Left renal cortex interstitium (tissue), 4 donors: ENCODE measurements at regions not wholly inside any gene's neighbourhood (a gene's known extent, or its start where the extent isn't known, plus 50 kb on each side); places are given as distances from the start of the nearest gene placed in this dataset.

Source experiments
- DNase-seq, 4 donors: peaks; one replicate each; pipeline ENCODE4 v3.0.0-alpha.2; 2013; ENCODE audit warnings: low read depth in 4 of 4, low spot score in 2 of 4, missing footprints in 1 of 4

- DNase-seq = no peak
Observed at GRCh38 chr1:91575909-91576519, 75.4 kb downstream of the CDC7 start.

GRCh38 chr1:91578320-91579109 lies 77.9 kb downstream of the CDC7 start:
- DNase-seq = no peak

- DNase-seq = no peak
Observed at GRCh38 chr1:91579658-91580228, 79.1 kb downstream of the CDC7 start.

- no peak for DNase-seq
Observed at GRCh38 chr1:91582431-91582921, 81.8 kb downstream of the CDC7 start.

- no peak for DNase-seq
Observed at GRCh38 chr1:91583326-91583755, 82.7 kb downstream of the CDC7 start.

GRCh38 chr1:91584309-91584708 lies 83.7 kb downstream of the CDC7 start:
- DNase-seq = no peak

GRCh38 chr1:91584878-91585277 lies 84.2 kb downstream of the CDC7 start:
- DNase-seq = no peak

- no peak for DNase-seq
Observed at GRCh38 chr1:91585502-91585901, 84.9 kb downstream of the CDC7 start.

- peak; percentile 42 to 73 (median 55) for DNase-seq
Observed at GRCh38 chr1:91585982-91586381, 85.3 kb downstream of the CDC7 start.

- DNase-seq = no peak
Observed at GRCh38 chr1:91589437-91589836, 88.8 kb downstream of the CDC7 start.

GRCh38 chr1:91591175-91591974 lies 90.7 kb downstream of the CDC7 start:
- DNase-seq = no peak

- no peak for DNase-seq
Observed at GRCh38 chr1:91592716-91593477, 92.2 kb downstream of the CDC7 start.

GRCh38 chr1:91594383-91595055 lies 93.9 kb downstream of the CDC7 start:
- DNase-seq = no peak

- DNase-seq = no peak
Observed at GRCh38 chr1:91596474-91596873, 95.8 kb downstream of the CDC7 start.

GRCh38 chr1:91597215-91597614 lies 96.6 kb downstream of the CDC7 start:
- no peak for DNase-seq

- DNase-seq = no peak
Observed at GRCh38 chr1:91600431-91601337, 100.0 kb downstream of the CDC7 start.

GRCh38 chr1:91601554-91602376 lies 101.1 kb downstream of the CDC7 start:
- no peak for DNase-seq

- no peak for DNase-seq
Observed at GRCh38 chr1:91603409-91603808, 102.8 kb downstream of the CDC7 start.
